ENCODE measurements at regions not wholly inside any gene's neighbourhood (a gene's known extent, or its start where the extent isn't known, plus 50 kb on each side); places are given as distances from the start of the nearest gene placed in this dataset.
"Not testable (repeated sequence)": the region's sequence is repeated elsewhere in the genome, so short reads cannot be mapped to it uniquely, and the experiment has no call there.

DNA sequence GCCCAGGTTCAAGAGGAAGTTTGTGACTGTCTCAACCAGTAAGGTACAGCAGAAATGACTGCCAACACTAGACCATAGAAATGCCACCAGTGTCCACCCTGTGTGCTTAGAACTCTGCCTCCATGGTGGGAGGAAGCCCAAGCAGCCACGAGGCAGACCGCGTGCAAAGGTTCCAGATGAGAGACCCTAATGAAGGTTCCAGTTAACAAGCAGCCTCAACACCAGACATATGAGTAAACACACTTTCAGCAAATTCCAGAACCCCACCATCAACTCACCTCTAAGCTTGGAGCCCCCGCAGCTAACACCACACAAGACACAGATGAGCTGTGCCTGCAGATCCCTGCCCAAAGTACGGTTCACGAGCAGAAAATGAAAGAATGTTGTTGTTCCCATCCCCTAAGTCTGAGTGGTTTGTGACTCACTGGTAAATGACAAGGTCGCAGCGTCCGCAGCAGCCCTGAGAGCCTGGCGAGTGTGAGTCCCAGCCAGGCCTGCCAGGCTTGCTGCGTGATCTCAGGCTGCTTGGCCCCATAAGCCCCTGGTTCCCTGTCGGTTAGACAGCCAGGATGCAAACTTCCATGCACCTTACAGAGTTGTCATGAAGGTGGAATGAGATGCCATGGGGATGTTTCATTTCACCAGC is 193.7 kb downstream of the C16orf95 start:
- ATAC-seq (no peak), DNase-seq (ENCODE audit: low spot score) (no peak)
- intact Hi-C loops (cut with DNase I), result no loop called here

GRCh38 chr16:87124405-87124804 is 192.8 kb downstream of the C16orf95 start:
- intact Hi-C loops (cut with DNase I); ATAC-seq; DNase-seq (ENCODE audit: low spot score): not testable (repeated sequence)

DNA sequence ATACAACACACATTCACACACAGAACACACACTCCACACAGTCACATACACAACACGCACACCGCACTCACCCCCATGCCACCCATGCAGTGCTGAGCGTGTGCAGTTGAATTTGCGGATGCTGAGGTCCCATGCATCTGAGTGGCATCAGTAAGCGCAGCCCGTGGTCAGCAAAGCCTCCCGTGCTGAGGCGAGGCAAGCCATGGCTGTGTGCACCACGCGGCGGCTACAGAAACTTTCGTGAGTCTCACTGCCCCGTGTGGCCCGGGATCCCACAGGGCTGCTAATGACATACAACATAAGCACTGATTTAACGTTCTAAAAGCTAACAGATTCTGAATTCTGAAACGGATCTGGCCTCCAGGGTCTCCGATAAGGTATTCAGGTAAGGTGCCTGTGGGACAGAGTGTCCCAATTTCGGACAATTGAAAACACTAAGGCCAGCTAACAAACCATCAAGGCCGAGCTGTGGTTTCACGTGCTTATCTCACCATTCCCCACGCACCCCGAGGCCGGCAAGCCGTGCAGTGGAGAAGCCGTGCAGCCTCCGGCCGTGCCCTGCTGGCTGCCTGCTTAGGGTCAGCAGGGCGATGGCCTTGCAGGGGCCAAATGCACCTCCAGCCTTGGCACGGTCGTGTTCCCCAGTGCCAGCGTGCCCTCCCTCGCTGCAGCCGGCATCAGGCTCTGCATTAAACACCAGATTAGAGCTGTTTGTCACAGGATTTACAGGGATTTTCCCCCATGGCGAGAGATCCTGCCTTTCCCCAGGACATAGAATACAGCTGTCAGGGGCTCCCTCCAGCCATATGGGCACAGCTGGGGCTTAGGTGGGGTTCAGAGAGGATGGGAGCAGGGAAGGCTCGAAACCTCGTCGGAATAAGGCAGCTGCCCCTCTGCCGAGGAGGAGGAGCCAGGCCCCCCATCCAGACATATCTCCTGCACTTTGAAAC is 191.7 kb downstream of the C16orf95 start:
- peak; percentile 15 for ATAC-seq
- DNase-seq (ENCODE audit: low spot score), result no peak
- intact Hi-C loops (cut with DNase I), result no loop called here

- DNase-seq (ENCODE audit: low spot score), result no peak
- intact Hi-C loops (cut with DNase I), result no loop called here
- ATAC-seq, result peak; percentile 7
These were observed 190.7 kb downstream of the C16orf95 start for GRCh38 chr16:87126403-87127025.

- DNase-seq (ENCODE audit: low spot score) (peak; percentile 76), ATAC-seq (peak; percentile 60)
- intact Hi-C loops (cut with DNase I), result no loop called here
These were observed 190.0 kb downstream of the C16orf95 start for GRCh38 chr16:87127061-87127765.

GRCh38 chr16:87127766-87128147 is 189.4 kb downstream of the C16orf95 start:
- DNase-seq (ENCODE audit: low spot score) (no peak), ATAC-seq (no peak)
- intact Hi-C loops (cut with DNase I), result no loop called here

GRCh38 chr16:87129771-87130170 is 187.4 kb downstream of the C16orf95 start:
- intact Hi-C loops (cut with DNase I), result no loop called here
- peak; percentile 54 for DNase-seq (ENCODE audit: low spot score)
- ATAC-seq, result peak; percentile 38

GRCh38 chr16:87131061-87131995 is 185.9 kb downstream of the C16orf95 start:
- intact Hi-C loops (cut with DNase I), result no loop called here
- DNase-seq (ENCODE audit: low spot score) (peak; percentile 37), ATAC-seq (no peak)

GRCh38 chr16:87131996-87132345 is 185.2 kb downstream of the C16orf95 start:
- ATAC-seq (no peak), DNase-seq (ENCODE audit: low spot score) (peak; percentile 46)
- intact Hi-C loops (cut with DNase I), result no loop called here

GRCh38 chr16:87132361-87133014 is 184.7 kb downstream of the C16orf95 start:
- ATAC-seq (peak; percentile 91), DNase-seq (ENCODE audit: low spot score) (peak; percentile 79)
- intact Hi-C loops (cut with DNase I), result no loop called here

GRCh38 chr16:87133112-87133850 is 183.9 kb downstream of the C16orf95 start:
- ATAC-seq, result no peak
- no peak for DNase-seq (ENCODE audit: low spot score)
- intact Hi-C loops (cut with DNase I), result no loop called here

- ATAC-seq, result no peak
- intact Hi-C loops (cut with DNase I), result no loop called here
- DNase-seq (ENCODE audit: low spot score), result no peak
These were observed 183.1 kb downstream of the C16orf95 start for GRCh38 chr16:87133966-87134627.

GRCh38 chr16:87134628-87134995 is 182.6 kb downstream of the C16orf95 start:
- DNase-seq (ENCODE audit: low spot score) (no peak), ATAC-seq (no peak)
- intact Hi-C loops (cut with DNase I), result no loop called here

GRCh38 chr16:87135246-87136030 is 181.8 kb downstream of the C16orf95 start:
- intact Hi-C loops (cut with DNase I), result no loop called here
- no peak for ATAC-seq
- DNase-seq (ENCODE audit: low spot score), result no peak

DNA sequence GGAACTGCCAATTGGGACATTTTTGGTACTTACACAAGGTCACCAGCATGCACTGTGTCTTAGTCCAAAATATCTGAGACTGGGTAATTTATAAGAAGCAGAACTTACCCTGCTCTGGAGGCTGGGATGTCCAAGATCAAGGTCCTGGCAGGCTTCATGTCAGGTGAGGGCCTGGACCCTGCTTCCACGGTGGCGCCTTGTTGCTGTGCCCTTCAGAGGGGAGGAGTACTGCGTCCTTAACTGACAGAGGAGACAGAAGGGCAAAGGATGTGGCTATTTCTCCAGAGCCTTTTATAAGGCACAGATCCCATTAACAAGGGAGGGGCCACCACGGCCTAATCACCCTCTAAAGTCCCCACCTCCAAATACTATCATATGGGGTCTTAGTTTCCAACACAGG is 178.9 kb downstream of the C16orf95 start:
- intact Hi-C loops (cut with DNase I), result no loop called here
- ATAC-seq (no peak), DNase-seq (ENCODE audit: low spot score) (no peak)

DNA sequence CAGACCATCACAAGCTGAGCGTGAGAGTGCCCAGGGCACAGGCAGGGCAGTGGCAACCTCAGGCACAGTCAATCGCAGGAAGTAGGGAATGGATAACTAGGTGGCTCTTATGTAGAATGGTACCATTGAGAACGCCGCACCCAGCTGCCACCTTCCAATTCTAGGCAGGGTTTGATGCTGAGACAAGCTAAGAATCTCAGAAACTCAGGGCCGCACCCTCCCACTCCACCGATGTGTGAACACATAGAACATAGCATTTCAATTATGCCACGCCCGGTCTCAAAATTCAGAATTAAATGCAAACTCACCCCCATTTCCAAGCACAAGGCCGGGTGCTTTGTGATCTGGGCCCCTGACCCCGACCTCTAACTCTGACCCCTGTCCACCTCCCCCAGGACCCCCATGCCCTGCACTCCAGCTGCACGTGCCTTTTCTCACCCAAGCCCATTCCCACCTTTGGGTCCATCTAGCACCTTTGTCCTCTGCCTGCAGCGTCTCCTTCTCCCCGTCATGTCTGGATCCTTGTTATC is 178.4 kb downstream of the C16orf95 start:
- ATAC-seq, result no peak
- DNase-seq (ENCODE audit: low spot score), result peak; percentile 45
- intact Hi-C loops (cut with DNase I), result no loop called here

Measured in sciatic nerve (tissue), 2 donors.